ENCODE measurements at regions not wholly inside any gene's neighbourhood (a gene's known extent, or its start where the extent isn't known, plus 50 kb on each side); places are given as distances from the start of the nearest gene placed in this dataset.

GRCh38 chr7:17185690-17186070, 112.8 kb upstream of the AHR start:
- TF ChIP-seq YY1 (IDR thresholded peaks at IDR 0.05; ENCODE audit: low read depth) (no peak), REST (IDR thresholded peaks at IDR 0.05; ENCODE audit: low read depth) (no peak)

Data from Ishikawa (cell line).